ENCODE measurements at regions not wholly inside any gene's neighbourhood (a gene's known extent, or its start where the extent isn't known, plus 50 kb on each side); places are given as distances from the start of the nearest gene placed in this dataset.
"Not testable (repeated sequence)": the region's sequence is repeated elsewhere in the genome, so short reads cannot be mapped to it uniquely, and the experiment has no call there.

DNA sequence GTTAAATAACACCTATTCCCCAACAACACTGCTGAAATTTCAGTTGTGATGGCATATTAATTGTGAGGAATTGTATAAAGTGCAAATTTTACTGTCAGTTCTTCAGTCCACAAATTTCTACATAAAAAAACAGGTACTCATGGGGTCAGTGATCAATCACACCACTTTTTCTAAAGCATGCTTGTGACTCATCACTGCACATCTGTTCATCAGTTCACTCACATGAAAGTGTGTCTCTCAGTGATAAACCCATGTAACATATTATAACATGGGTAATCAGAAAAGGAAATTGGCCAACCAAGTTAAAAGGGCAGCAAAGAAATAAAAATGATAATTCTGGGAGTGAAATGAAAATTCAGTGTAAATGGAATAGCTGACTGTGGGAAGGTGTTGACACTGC lies 234.7 kb upstream of the FKBP1C start:
- no peak for TF ChIP-seq CTCF (IDR thresholded peaks at IDR 0.05)
- no peak overlapping the region for H3K4me3 Mint-ChIP-seq
- no peak for DNase-seq
- H3K27me3 Mint-ChIP-seq (ENCODE audit: low read depth, poor library complexity) = no peaks in the 10 kb centered on the region
- no peaks in the 10 kb centered on the region for H3K36me3 Mint-ChIP-seq (ENCODE audit: low read depth)
- H3K27ac Mint-ChIP-seq = peak overlapping the region; percentile 4
- no peaks in the 10 kb centered on the region for H3K9me3 Mint-ChIP-seq
- H3K4me1 Mint-ChIP-seq = peaks cover 6% of the 10 kb centered on the region

GRCh38 chr6:62978920-62979319 lies 232.3 kb upstream of the FKBP1C start:
- H3K27me3 Mint-ChIP-seq (ENCODE audit: low read depth, poor library complexity) = no peaks in the 10 kb centered on the region
- no peak overlapping the region for H3K4me3 Mint-ChIP-seq
- no peak for DNase-seq
- H3K4me1 Mint-ChIP-seq = peaks cover 6% of the 10 kb centered on the region
- no peak for TF ChIP-seq CTCF (IDR thresholded peaks at IDR 0.05)
- H3K9me3 Mint-ChIP-seq = no peaks in the 10 kb centered on the region
- H3K36me3 Mint-ChIP-seq (ENCODE audit: low read depth) = no peaks in the 10 kb centered on the region
- H3K27ac Mint-ChIP-seq = no peak overlapping the region

DNA sequence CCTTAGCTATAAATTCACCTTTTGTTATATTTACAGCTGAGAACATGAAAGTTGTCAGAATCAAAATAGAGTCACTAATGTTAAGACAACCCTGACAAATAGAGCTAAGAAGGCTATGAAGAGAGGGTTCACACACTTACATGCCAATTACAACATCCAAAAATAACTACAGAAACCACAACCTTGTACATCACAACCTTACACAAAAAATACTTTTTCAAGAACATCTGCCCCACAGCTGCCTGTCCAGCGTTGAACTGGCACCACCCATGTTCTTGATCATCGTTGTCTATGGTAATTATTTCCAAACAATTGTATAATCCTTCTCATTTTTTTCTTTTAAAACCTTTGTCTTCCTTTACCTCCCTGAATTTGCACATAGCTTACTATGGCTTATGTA lies 231.2 kb upstream of the FKBP1C start:
- Mint-ChIP-seq H3K4me3 (no peak overlapping the region), H3K36me3 (ENCODE audit: low read depth) (no peaks in the 10 kb centered on the region), H3K27me3 (ENCODE audit: low read depth, poor library complexity) (no peaks in the 10 kb centered on the region), H3K9me3 (no peaks in the 10 kb centered on the region), H3K27ac (no peak overlapping the region), H3K4me1 (peaks cover 6% of the 10 kb centered on the region)
- no peak for TF ChIP-seq CTCF (IDR thresholded peaks at IDR 0.05)
- DNase-seq = no peak

DNA sequence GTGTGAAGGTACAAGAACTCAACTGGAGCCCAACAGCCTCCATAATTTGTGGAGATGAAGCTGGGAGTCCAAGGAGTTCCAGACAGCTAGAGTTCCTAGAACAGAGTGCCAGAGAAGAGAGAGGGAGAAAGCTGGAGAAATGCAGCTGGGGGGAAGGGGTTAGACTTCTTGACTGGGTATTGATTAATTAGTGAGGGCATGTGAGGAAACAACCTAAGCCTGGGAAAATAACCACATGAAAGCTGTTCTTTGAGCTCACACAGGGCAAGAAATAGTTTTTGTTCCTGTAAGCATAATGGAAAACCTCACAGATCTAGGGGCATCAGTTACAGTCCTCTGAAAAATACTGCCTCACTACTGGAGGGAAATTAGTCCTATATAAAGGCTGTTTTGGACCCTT lies 230.5 kb upstream of the FKBP1C start:
- no peaks in the 10 kb centered on the region for H3K36me3 Mint-ChIP-seq (ENCODE audit: low read depth)
- H3K9me3 Mint-ChIP-seq = no peaks in the 10 kb centered on the region
- peaks cover 6% of the 10 kb centered on the region for H3K4me1 Mint-ChIP-seq
- no peak for DNase-seq
- no peak overlapping the region for H3K4me3 Mint-ChIP-seq
- TF ChIP-seq CTCF (IDR thresholded peaks at IDR 0.05) = no peak
- no peaks in the 10 kb centered on the region for H3K27me3 Mint-ChIP-seq (ENCODE audit: low read depth, poor library complexity)
- H3K27ac Mint-ChIP-seq = no peak overlapping the region

DNA sequence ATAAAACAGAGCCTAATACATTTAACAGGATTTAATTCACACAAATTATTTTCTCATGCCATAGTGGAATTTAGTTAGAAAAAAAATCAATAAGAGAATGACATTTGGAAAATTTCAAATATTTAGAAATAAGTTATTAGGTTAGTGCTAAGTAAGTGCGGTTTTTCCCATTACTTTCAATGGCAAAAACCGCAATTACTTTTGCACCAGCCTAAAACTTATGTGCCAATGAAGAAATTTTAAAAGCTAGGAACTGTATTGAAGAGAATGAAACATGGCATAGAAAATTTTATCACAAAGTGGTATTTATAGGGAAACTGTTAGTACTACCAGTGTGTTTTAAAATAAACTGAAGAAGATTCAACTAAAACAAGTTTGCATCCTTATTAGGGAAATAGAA lies 228.3 kb upstream of the FKBP1C start:
- Mint-ChIP-seq H3K4me1 (peaks cover 6% of the 10 kb centered on the region), H3K36me3 (ENCODE audit: low read depth) (no peaks in the 10 kb centered on the region)
- TF ChIP-seq CTCF (IDR thresholded peaks at IDR 0.05) = no peak

GRCh38 chr6:62991696-62992095 lies 219.6 kb upstream of the FKBP1C start:
- not testable (repeated sequence) for DNase-seq; H3K9me3 Mint-ChIP-seq; H3K27me3 Mint-ChIP-seq (ENCODE audit: low read depth, poor library complexity); H3K4me1 Mint-ChIP-seq; H3K36me3 Mint-ChIP-seq (ENCODE audit: low read depth); H3K4me3 Mint-ChIP-seq; H3K27ac Mint-ChIP-seq

More for the DNA sequence above, 228.3 kb upstream of the FKBP1C start:
- Mint-ChIP-seq H3K9me3 (no peaks in the 10 kb centered on the region), H3K27ac (no peak overlapping the region), H3K27me3 (ENCODE audit: low read depth, poor library complexity) (no peaks in the 10 kb centered on the region), H3K4me3 (no peak overlapping the region)
- no peak for DNase-seq
